ENCODE measurements at regions not wholly inside any gene's neighbourhood (a gene's known extent, or its start where the extent isn't known, plus 50 kb on each side); places are given as distances from the start of the nearest gene placed in this dataset.
A peak's percentile ranks its signal among the peaks of the same experiment; 100 is the strongest.

GRCh38 chr20:5678777-5679176 lies 68.0 kb upstream of the GPCPD1 start:
- FAIRE-seq, result no peak
- H3K9me3 ChIP-seq (replicated peaks; ENCODE audit: control insufficient read depth, insufficient read depth, low read depth, low read length), result no peaks in the 10 kb centered on the region
- ChIA-PET POLR2A (interaction anchor here (0.5 to 0.7 kb wide), 4 partner anchors 22 to 461 kb away, joined by 3 to 5 read pairs (median 4); no protein-coding TSS in a partner anchor), CTCF (ENCODE audit: low intra/inter-chr PET ratio) (no interaction called here)
- no peak overlapping the region for H3K9ac ChIP-seq (ENCODE audit: insufficient read depth in 1 of 2, low read depth in 2 of 2, low read length in 2 of 2)
- peaks cover 3 to 16% of the 10 kb centered on the region in 2 experiments; a peak in 3 of 5 replicates for H3K4me1 ChIP-seq (replicated peaks in 1 of 2; ENCODE audit: control insufficient read depth in 2 of 2, insufficient read depth in 2 of 2, low read length in 2 of 2)
- in situ Hi-C loops (cut with MboI), result no loop called here
- no peaks in the 10 kb centered on the region for H3K36me3 ChIP-seq (ENCODE audit: control insufficient read depth, insufficient read depth, low read length)
- no peaks in the 10 kb centered on the region for H3K27me3 ChIP-seq (ENCODE audit: control insufficient read depth in 2 of 2, insufficient read depth in 2 of 2, low read length in 2 of 2)
- no peaks in the 10 kb centered on the region for H3K79me2 ChIP-seq (ENCODE audit: control insufficient read depth, insufficient read depth, low read length)
- H3K9me1 ChIP-seq (ENCODE audit: control insufficient read depth, insufficient read depth, low read length), result no peaks in the 10 kb centered on the region
- WGBS (ENCODE audit: insufficient coverage, low coverage, missing lambda C conversion rate), result 91% methylated on average over 2 of the region's 2 CpGs
- BruUV-seq (replicated peaks), result no TSS peak
- H3K4me3 ChIP-seq, result no peak overlapping the region
- intact Hi-C loops (cut with micrococcal nuclease), result loop anchor here (10.0 kb wide), 1 partner anchor 106 kb away; no protein-coding TSS in a partner anchor
- no peak for DNase-seq (ENCODE audit: extremely low read depth in 1 of 4, low spot score in 3 of 4)
- no peak for ATAC-seq
- no peak overlapping the region for H3K27ac ChIP-seq (ENCODE audit: extremely low read depth, low read depth, low read length)
- H2AFZ ChIP-seq (ENCODE audit: low read depth, low read length), result peak overlapping the region; percentile 63; the same call in 1 of the 2 replicates
- no peak overlapping the region for H3K4me2 ChIP-seq (ENCODE audit: insufficient read depth, low read length)
- no peaks in the 10 kb centered on the region for H4K20me1 ChIP-seq (replicated peaks; ENCODE audit: control insufficient read depth, insufficient read depth, low read length)
- TF ChIP-seq CTCF (IDR thresholded peaks at IDR 0.05 in 2 of 3, conservative IDR thresholded peaks at IDR 0.05 in 1 of 3; ENCODE audit: insufficient read depth in 2 of 3, low read depth in 1 of 3, low read length in 3 of 3), result no peak
- no peak for TF ChIP-seq XRCC4 (IDR thresholded peaks at IDR 0.05; ENCODE audit: extremely low read depth, insufficient read depth, insufficient read length)
- no peak for TF ChIP-seq ZNF232 (CRISPR knock-in tag; IDR thresholded peaks at IDR 0.05)
- no peak for TF ChIP-seq TRIM24 (IDR thresholded peaks at IDR 0.05)
- no peak for TF ChIP-seq HMBOX1 (IDR thresholded peaks at IDR 0.05)
- no peak for TF ChIP-seq CBFB (CRISPR knock-in tag; IDR thresholded peaks at IDR 0.05)
- no peak for TF ChIP-seq RCOR1 (IDR thresholded peaks at IDR 0.05; ENCODE audit: borderline replicate concordance in 1 of 2, low read depth in 2 of 2, low read length in 2 of 2)
- TF ChIP-seq ZBTB34 (CRISPR knock-in tag; IDR thresholded peaks at IDR 0.05), result no peak
- no peak for TF ChIP-seq L3MBTL2 (IDR thresholded peaks at IDR 0.05)
- no peak for TF ChIP-seq ZC3H8 (IDR thresholded peaks at IDR 0.05)
- no peak for TF ChIP-seq THAP12 (CRISPR knock-in tag; IDR thresholded peaks at IDR 0.05)
- no peak for TF ChIP-seq CEBPZ (IDR thresholded peaks at IDR 0.05; ENCODE audit: borderline replicate concordance, low read depth, low read length)

All from K562 (cell line).